Embryonic facial prominence (tissue), 1 donor: ENCODE measurements at regions not wholly inside any gene's neighbourhood (a gene's known extent, or its start where the extent isn't known, plus 50 kb on each side); places are given as distances from the start of the nearest gene placed in this dataset.

Experiments used
- DNase-seq: peaks from one replicate; pipeline ENCODE4 v3.0.0-alpha.2; 2016; ENCODE audit errors: extremely low spot score

DNA sequence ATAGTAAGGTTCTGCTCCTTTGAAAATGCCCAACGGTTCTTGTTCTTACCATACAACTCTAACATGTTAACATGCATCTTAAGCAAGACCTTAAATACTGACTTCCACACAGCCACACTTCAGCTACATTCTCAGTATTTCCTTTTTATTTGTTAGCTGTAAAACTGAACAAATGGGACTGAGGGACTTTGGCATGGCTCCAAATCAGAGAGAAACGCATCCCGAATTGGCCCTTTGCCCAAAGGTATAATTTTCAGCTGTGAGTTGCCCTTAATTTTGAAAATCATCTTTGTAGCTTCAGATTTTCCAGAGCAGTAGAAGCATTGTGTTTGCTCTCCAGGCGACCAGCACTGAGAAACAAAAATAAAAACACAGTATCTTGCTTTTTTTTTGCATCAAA lies 56.4 kb downstream of the NEUROD6 start:
- DNase-seq = no peak

DNA sequence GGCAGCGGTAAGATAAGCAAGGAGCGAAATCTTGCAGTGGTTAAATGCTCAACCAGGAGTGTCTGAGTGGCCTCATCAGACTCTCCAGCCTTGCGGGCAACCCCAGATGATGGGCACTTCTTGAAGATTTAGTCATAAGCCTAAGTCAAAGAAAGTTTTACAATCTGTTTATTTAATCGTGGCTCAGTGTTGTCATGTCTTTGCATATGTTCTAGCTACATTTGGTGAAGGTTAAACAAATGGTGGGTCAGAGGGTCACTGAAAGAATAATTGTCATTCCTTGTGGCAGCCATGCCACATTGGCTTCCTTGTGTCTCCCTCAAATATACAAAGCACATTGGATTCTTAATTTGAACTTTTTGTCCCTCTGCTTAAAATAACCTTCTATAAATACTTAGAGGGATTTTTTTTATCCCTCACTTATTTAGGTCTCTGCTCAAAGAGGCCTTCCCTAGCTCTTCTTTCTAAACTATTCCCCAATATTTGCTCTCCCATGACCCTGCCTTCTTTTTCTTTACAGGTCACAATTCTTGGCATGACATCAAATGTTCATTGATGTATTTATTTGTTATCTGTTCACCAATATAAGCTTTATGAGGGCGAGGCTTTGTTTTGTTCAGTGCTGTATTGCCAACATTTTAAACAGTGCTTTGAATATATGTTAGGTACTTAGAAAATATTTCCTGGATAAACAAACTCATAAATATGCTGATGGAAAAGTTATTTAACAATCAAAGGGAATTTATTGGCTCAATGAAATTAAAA lies 68.7 kb downstream of the NEUROD6 start:
- no peak for DNase-seq

DNA sequence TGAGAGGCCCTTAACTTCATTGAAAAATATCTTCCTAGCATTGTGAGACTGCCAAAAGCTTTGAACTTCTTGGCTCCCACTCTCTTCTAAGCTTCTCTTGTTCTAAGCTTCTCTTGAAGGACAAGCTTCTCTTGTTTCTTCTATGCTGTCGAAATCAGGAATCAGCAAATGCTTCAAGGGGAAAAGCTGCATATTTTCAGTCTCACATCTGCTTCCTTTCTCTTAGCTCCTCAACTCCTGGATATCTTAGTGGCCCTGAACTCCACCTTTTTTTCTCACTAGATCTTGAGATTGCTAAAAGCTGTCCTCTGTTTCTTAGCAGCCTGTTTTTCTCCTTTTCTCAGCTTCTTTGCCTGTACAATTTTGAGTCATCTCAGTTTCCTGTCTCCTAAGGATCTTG lies 73.0 kb downstream of the NEUROD6 start:
- DNase-seq = no peak

DNA sequence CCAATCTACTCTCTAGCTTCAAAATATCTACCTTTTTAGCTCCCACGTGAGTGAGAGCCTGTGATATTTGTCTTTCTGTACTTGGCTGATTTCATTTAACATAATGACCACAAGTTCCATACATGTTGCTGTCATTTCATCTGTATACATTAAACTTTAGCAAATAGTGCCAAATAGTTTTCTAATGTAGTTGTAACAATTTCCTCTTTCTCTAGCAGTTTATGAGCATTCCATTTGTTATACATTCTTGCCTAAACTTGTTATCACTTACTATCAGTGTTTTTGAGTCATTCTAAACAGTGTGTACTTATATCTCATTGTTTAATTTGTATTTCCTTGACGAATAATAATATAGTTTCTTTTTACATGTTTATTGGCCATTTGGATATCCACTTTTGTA lies 77.2 kb downstream of the NEUROD6 start:
- DNase-seq = no peak

DNA sequence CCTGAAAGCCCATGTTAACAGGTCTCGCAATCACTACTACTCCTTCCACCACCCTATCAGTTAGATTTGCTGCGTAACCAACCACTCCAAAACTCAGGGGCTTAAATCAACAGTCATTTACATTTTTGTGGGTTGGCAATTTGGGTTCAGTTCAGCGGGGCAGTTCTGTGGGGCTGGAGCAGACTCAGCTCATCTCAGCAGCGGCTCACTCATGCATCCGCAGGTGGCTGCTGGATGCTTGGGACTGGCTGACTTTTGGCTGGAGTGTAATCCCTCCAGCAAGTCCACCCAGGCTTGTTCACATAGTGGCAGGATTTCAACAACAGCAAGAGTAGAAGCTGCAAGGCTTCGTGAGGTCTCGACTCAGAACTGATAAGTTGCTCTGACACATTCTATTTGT lies 79.2 kb downstream of the NEUROD6 start:
- DNase-seq = no peak

DNA sequence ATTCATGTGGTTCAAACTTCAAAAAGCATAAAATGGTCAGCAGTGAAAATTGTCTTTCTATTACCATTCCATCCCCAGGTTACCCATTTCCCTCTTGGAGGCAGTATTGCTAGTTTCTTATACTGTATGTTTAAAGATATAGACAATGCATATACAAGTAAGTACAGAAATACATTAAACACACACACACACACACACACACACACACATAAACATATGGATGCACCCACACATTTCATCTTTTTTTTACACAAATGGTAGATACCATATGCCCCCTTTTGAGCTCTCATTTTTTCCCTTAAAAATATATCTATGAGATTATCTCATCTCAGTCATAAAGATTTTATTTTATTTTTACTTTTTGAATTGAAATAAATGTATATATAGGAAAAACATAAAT lies 79.7 kb downstream of the NEUROD6 start:
- no peak for DNase-seq

DNA sequence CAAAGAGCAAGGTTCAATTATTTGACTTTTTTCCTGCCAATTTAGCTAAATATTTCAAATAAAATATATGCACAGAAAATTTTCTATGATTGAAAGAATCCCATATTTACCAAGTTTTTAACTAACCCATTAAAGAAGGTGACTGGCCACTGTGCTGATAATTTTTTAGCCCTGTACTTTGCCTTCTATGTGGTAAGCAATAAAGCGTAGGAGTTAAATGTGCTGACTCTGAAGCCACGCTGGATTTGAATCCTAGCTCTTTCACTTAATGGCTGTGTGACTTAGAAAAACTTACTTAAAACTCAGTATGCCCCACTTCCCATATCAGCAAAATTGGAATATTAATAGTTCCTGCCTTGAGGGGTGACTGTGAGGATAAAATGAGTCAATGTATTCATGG lies 82.1 kb downstream of the NEUROD6 start:
- DNase-seq = no peak

DNA sequence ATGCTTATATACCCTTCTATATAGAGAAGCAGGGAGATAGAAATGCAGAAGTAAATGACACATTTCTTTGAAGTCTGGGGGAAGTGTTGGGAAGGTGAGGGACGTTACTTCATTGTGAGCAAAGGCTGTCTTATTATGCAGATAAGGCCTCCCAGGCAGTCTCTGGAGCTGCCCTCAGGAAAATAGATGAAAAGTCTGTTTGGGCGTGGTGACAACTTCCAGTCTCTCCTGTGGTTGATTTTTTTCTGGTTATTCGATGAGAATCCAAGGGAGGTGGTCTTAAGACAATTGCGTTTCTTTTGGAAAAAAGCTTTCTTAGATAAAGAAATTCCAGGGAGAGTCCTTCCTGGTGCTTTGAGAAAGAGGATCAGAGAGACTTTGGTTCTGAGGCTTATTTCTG lies 84.0 kb downstream of the NEUROD6 start:
- no peak for DNase-seq

DNA sequence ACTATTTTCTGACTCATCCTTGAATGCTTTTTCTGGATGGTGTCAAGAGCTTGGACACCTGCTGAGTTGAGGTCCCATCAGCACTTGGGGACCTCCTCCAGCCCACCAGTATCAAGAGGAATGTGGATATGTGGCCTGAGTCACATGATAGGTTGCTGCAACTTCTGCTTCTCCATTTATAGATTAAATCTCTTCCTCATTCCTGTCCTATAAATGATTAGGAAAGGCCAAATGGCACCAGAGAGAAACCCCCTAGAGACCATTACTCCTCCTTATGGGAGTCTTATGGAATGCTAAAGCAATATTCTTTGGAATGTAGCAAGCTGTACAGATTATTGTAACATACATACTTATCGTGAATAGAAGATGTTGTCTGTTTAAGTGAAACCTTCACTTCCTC lies 85.6 kb downstream of the NEUROD6 start:
- DNase-seq = no peak

DNA sequence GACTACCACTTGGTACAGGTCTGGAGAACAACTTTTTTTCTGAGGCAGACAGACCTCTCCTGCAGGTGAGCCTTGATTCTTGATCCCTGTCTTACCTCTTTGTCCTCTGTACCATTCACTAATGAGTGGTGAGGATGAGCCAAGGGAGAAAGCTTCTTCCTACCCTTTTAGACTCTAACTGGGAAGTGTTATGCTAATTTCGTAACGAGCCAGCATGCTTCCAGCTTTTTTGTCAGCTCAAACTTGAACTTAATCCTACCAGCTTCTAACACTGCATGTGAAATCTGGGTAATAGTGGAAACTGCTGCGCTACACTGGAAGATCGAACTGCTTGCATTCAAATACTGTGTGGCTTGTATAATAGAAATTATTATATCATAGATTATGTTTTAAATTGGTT lies 87.0 kb downstream of the NEUROD6 start:
- no peak for DNase-seq

DNA sequence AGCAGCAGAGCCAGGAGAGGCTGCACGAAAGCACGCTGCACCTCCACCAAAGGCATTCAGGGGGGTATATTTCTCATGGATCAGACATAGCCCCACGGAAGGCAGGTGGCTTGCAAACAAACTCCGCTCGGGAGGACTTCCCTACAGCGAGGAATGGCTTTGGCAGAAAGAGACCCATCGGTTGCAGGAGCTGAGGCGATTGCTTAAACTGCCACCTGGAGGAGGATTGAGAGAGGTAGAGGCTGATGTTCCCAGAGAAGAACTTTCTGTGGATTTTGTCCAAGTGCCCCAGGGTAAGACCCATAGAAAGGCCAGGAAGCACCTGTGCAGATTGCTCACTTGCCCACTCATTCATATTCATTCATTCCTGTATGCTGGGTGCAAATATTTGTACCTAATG lies 89.1 kb downstream of the NEUROD6 start:
- no peak for DNase-seq

DNA sequence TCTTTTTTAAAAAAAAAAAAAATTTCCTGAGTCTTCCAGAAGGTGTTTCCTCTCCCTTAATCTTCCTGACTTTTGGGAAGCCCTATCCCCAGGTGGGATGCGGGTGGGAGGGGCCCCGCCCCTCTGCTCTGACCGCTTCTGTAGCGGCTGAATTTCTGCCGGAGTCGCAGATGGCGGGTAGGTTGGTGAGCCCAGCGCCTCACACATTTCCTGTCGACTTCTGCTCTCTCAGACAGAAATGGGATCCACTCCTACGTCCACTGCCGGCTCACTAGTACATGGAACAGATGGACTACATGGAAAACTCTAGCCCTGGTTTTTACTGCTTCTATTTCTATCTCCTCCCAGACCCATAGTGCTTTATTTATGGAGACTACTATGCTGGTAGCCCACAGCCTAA lies 90.9 kb downstream of the NEUROD6 start:
- no peak for DNase-seq

DNA sequence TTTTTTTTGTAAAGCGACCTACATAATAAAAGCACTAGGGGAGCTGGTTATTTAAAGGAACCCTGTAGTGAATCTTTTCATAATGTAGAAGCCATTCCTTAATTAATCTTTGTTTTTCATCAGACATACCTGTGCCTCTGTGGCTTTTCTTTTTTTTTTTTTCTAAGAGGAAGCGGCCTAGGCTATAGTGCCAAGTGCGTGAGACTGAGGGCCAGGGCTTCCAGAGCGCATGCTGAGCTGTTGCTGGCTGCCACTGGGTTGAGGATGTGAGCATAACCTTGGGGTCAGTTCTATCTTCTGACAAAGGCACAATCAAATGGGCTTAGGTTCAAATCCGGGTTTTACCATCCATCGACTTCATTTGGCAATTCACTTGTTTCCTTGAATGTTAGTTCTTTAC lies 103.7 kb downstream of the NEUROD6 start:
- no peak for DNase-seq

DNA sequence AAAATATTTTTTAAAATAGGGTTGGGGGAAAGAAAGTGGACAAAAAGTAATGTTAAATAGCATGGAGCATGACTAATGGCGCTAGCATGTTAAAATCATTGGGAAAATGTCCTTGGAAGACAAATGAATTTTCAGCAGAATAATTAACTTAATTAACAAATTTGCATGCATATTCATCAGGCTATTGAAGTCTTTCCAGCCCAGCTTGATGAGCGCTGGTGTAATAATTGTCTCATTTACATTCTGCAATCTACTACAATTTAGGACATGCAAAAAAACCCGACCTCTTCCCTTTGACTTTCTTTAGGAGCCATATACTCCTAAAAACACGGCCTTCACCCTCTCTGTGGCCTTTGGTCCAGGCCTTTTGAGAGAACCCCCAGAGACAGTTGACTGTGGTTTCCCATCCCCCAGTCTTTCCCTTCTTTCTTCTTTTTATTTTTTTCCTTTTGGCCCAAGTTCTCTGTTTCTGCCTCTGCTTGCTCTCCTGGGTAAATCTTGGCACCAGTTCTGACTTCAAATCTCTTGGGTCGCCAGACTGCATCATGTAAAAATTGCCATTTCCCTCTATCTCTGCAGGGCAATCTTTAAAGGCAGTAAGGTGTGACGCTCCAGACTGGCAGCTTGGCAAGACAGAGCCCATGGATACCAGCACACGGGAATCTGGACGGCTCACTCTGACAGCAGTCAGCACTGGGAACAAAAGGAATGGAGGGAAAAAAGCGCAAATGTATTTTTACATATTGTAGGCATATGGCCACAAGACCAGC lies 105.5 kb downstream of the NEUROD6 start:
- DNase-seq = no peak

DNA sequence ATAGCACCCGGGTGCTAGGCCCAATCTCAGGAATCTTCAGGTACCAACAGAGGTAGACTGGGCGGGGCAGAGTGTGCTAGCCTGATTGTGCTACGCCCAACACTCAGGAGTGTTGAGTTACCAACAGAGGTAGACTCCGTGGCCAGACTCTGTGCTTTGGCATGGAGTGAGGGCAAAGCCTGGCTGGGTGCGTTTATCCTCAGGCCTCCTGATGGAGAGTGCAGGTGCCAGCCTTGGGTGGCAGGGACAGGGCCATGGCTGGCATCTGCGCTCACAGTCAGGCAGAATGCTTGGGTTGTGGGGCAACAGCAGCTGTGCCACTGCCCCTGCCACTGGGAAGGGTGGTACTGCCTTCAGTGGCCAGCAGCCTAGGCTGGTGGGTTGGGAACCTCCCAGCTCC lies 111.6 kb downstream of the NEUROD6 start:
- no peak for DNase-seq

DNA sequence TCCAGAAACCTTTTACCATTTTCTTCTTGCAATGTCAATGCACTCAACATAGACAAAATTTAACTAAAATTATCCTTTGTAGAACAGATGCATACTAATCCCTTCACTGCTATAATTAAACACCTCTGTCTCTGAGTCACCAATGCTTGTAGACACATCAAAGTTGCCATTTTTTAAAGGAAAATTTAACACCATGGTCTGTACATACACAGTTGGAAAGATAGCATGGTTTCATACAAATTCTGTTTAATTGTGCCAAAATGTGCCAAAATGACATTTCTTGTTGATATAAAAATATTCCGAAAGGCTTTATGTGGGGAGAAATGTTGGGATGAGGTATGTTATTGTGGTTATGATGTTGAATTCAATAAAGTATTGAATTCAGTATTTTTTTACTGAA lies 125.8 kb downstream of the NEUROD6 start:
- no peak for DNase-seq

DNA sequence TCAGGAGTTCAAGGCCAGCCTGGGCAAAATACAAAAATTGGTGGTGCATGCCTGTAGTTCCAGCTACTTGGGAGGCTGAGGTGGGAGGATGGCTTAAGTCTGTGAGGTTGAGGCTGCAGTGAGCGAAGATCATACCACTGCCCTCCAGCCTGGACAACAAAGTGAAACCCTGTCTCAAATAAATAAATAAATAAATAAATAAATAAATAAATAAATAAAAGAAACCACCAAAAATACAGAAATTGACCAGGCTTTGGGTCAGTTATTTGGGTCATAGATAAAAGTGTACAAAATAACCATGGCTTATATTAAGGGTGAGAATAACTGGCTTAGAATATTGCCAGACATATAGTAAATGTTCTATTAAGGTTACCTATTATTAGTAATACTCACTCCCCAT lies 129.2 kb downstream of the NEUROD6 start:
- no peak for DNase-seq

DNA sequence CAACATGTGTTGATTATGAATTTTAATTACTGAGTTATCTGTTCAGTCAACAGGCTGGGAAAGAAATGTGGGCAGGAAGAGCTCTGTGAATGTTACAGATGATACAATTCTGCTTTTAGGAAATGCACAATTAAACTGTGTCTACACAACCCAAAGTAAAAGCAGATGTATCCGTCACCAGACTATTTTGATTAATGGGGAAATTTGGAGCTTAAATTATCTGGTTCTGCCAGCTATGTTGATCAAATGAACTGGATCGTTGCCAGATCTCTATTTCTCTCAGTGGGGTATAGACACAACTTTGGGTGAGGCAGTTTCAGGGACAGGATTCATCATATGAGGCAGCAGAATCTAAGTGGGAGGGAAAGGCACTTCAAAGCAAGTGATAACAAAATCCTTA lies 136.5 kb downstream of the NEUROD6 start:
- no peak for DNase-seq

DNA sequence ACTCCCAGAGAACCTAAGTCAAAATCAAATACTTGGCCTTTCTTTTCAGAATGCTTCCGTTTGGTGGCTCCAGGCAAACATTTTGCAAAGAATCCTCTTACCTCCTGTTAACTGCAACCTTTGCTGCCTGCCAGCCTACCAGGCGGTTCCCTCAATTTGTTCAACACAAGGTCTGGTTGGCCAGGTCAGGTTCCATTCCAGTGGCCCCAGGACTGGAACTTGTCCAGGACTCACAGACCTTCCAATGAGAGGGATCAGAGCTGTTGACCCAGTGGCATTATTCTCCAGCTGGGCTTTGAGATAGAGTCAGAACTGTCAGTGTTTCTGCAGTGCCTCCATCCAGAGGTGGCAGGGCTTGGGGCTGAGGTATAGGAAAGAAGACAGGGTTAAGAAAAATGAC lies 137.0 kb downstream of the NEUROD6 start:
- no peak for DNase-seq

DNA sequence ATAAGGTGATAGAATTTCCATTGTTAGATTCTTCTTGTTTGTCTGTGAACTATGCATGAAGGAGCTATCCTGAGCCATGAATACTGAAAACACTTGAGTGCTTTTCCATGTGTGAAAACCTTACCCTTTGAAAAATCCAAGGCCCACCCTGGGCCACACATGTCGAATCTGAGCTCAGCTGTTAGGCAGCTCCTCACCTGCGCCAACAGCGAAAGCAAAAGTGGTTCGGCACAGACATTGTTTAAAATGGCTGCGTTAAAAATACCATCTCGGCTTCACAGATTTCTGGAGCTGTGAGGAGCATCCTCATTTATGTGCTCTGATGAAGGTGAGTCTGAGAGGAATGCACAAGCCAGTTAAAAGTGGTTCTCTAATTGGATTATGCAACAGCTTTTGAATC lies 137.7 kb downstream of the NEUROD6 start:
- no peak for DNase-seq

DNA sequence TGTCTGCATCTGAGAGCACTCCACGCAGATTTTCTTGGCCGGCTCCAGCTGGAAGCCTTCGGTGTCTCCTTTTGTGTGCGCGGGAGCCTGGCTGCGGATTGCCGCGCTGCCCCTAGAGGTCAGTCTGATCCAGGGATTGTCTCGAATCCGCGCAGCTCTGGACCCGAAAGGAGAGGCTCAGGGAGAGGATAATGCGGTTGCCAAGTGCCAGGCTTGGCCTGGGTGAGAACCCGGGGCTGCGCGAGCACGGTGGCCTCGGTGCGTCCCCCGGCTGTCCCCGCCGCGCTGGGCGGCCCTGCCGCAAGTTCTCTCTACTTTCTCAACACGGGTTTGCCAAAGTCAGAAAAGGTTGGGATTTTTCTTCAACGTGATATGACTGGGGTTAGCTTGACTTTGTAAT lies 140.9 kb downstream of the ADCYAP1R1 start:
- peak; percentile 36 for DNase-seq

DNA sequence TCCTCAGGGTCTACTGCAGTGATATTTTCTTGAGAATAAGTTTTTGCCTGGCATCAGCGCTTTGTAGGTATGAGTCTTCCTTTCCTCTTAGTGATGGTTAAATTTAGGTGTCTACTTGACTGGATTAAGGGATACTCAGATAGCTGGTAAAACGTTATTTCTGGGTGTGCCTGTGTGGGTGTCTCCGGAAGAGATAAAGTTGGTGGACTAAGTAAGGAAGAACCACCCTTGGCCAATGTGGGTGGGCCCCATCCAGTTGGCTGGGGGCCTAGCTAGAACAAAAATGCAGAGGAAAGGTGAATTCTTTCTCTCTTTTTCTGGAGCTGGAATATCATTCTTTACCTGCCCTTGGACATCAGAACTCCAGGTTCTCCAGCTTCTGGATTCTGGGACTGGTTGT lies 138.8 kb downstream of the ADCYAP1R1 start:
- DNase-seq = no peak

DNA sequence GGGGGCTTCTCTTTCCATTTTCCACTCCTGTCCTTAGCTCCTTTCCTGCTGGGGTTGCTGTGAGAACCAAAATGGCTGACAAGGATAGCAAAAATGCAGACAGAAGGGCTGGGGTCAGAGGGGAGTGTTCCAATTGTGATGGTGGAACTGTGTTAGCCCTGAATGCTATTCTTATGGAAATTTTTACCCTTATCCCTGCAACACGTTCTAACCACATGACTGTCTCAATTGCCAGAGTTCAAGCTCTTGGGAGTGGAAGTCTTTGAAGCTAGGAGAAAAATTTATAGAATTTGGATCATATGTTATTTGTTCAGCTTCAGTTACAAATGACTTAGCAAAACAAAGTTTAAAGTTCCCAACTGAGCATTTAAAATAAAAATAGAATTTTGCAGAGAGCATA lies 134.1 kb downstream of the ADCYAP1R1 start:
- DNase-seq = no peak

DNA sequence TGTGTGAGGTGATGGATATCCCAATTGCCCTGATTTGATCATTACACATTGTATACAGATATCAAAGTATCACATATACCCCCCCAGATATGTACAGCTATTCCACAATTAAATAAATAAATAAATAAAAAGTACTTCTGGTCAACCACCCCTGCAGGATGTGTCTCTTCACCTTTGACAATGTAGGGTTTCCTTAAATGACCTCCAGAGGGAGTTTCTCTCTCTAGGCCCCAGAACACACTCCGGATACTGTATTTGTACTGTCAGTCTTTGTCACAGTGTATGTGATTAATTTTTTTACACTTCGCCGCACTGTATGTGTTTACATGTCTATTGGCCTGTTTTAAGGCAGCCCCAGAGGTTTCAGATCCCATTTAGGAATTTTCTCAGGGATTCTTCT lies 123.6 kb downstream of the ADCYAP1R1 start:
- no peak for DNase-seq
